GM12878 (cell line): ENCODE measurements at regions not wholly inside any gene's neighbourhood (a gene's known extent, or its start where the extent isn't known, plus 50 kb on each side); places are given as distances from the start of the nearest gene placed in this dataset.

Experiments
- BMI1 ChIP-seq: fragments of 450-650 bp; IDR thresholded peaks from 2 replicates; pipeline ENCODE4 v1.6.1; 2016; ENCODE audit warnings: mild to moderate bottlenecking, moderate library complexity, borderline replicate concordance
- CREM ChIP-seq: IDR thresholded peaks from 2 replicates; pipeline ENCODE4 v1.6.1; 2014; ENCODE audit warnings: antibody characterized with exemption, low read depth
- EP300 ChIP-seq, 2 experiments: fragments of 150-350 bp in 1 of 2; IDR thresholded peaks; 2 replicates each; pipeline ENCODE4 v1.6.1; 2011 to 2012; ENCODE audit warnings: low read depth in 2 of 2, low read length in 2 of 2, borderline replicate concordance in 1 of 2, improper control_type of control experiment in 1 of 2, inconsistent platforms in 1 of 2; ENCODE audit not compliant: control insufficient read depth in 1 of 2
- HDGF ChIP-seq: fragments of 450-650 bp; IDR thresholded peaks from 2 replicates; pipeline ENCODE4 v1.6.1; 2016; ENCODE audit warnings: antibody characterized with exemption
- POLR2AphosphoS5 ChIP-seq: IDR thresholded peaks from 2 replicates; pipeline ENCODE4 v1.6.1; 2011; ENCODE audit warnings: mild to moderate bottlenecking, low read length, inconsistent platforms
- RB1 ChIP-seq: fragments of 450-650 bp; formaldehyde crosslinking; IDR thresholded peaks from 2 replicates; pipeline ENCODE4 v1.6.1; 2017; ENCODE audit warnings: mild to moderate bottlenecking, borderline replicate concordance
- SPI1 ChIP-seq: IDR thresholded peaks from 2 replicates; pipeline ENCODE4 v1.6.1; 2011; ENCODE audit warnings: low read depth, mild to moderate bottlenecking, low read length, moderate library complexity, borderline replicate concordance; ENCODE audit not compliant: insufficient read depth
- YY1 ChIP-seq: IDR thresholded peaks from 2 replicates; pipeline ENCODE4 v1.6.1; 2011; ENCODE audit warnings: low read depth, mild to moderate bottlenecking, low read length
- TF ChIP-seq, protein P1 (sequence below): fragments of 450-650 bp; IDR thresholded peaks from 2 replicates; pipeline ENCODE4 v1.6.1; 2016; ENCODE audit warnings: mild to moderate bottlenecking
- TF ChIP-seq, protein P2 (sequence below), 3 experiments: IDR thresholded peaks in 2 of 3; conservative IDR thresholded peaks in 1 of 3; 2 replicates each; pipeline ENCODE4 v1.5.1; 2011; ENCODE audit warnings: low read depth in 3 of 3, low read length in 3 of 3, mild to moderate bottlenecking in 3 of 3, control low read depth in 2 of 3, moderate library complexity in 2 of 3, inconsistent platforms in 1 of 3, mixed read lengths in 1 of 3; ENCODE audit not compliant: control insufficient read depth in 2 of 3, insufficient read depth in 1 of 3; ENCODE audit errors: extremely low read depth in 1 of 3
- TF ChIP-seq, protein P3 (sequence below): fragments of 450-650 bp; IDR thresholded peaks from 2 replicates; pipeline ENCODE4 v1.6.1; 2016; ENCODE audit warnings: mild to moderate bottlenecking, moderate library complexity, borderline replicate concordance
- TF ChIP-seq, protein P4 (sequence below): IDR thresholded peaks from 2 replicates; pipeline ENCODE4 v1.6.1; 2012; ENCODE audit warnings: improper control_type of control experiment, low read depth, low read length; ENCODE audit not compliant: insufficient replicate concordance
- TF ChIP-seq, protein P5 (sequence below): fragments of 450-650 bp; formaldehyde crosslinking; IDR thresholded peaks from 2 replicates; pipeline ENCODE4 v1.5.0; 2022; ENCODE audit warnings: mild to moderate bottlenecking, missing genetic modification characterization

DNA sequence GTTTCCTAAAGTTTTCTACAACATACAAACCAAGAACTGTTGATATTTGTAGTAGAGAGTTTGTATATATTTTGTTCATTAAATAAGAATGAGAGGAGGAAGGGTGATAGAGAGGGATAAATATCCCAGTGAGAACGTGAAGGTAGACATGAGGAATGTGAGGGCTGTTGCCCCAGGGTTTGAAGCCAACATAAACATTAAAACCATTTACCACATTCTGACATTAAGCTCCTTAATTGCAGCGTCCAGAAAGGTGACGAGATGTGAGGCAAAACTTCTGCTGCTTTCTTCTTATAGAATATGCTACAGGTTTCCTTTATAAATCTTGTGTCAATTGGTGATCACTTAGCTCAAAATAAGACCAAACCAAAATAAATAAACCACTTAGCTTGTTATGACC, 267.8 kb upstream of the CNTN4 start:
- TF ChIP-seq SPI1 (no peak), EP300 (IDR thresholded peaks at IDR 0.05; ENCODE audit: borderline replicate concordance in 1 of 2, control insufficient read depth in 1 of 2, low read depth in 2 of 2, low read length in 2 of 2) (no peak), RB1 (no peak), BMI1 (no peak), POLR2AphosphoS5 (no peak), CREM (no peak), YY1 (no peak), HDGF (no peak)
- TF ChIP-seq, protein P1, sequence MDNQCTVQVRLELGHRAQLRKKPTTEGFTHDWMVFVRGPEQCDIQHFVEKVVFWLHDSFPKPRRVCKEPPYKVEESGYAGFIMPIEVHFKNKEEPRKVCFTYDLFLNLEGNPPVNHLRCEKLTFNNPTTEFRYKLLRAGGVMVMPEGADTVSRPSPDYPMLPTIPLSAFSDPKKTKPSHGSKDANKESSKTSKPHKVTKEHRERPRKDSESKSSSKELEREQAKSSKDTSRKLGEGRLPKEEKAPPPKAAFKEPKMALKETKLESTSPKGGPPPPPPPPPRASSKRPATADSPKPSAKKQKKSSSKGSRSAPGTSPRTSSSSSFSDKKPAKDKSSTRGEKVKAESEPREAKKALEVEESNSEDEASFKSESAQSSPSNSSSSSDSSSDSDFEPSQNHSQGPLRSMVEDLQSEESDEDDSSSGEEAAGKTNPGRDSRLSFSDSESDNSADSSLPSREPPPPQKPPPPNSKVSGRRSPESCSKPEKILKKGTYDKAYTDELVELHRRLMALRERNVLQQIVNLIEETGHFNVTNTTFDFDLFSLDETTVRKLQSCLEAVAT, result no peak
- TF ChIP-seq, protein P2, sequence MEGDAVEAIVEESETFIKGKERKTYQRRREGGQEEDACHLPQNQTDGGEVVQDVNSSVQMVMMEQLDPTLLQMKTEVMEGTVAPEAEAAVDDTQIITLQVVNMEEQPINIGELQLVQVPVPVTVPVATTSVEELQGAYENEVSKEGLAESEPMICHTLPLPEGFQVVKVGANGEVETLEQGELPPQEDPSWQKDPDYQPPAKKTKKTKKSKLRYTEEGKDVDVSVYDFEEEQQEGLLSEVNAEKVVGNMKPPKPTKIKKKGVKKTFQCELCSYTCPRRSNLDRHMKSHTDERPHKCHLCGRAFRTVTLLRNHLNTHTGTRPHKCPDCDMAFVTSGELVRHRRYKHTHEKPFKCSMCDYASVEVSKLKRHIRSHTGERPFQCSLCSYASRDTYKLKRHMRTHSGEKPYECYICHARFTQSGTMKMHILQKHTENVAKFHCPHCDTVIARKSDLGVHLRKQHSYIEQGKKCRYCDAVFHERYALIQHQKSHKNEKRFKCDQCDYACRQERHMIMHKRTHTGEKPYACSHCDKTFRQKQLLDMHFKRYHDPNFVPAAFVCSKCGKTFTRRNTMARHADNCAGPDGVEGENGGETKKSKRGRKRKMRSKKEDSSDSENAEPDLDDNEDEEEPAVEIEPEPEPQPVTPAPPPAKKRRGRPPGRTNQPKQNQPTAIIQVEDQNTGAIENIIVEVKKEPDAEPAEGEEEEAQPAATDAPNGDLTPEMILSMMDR (IDR thresholded peaks at IDR 0.05 in 2 of 3, conservative IDR thresholded peaks at IDR 0.05 in 1 of 3; ENCODE audit: control insufficient read depth in 2 of 3, extremely low read depth in 1 of 3, insufficient read depth in 1 of 3, low read depth in 3 of 3, low read length in 3 of 3), result no peak
- TF ChIP-seq, protein P3, sequence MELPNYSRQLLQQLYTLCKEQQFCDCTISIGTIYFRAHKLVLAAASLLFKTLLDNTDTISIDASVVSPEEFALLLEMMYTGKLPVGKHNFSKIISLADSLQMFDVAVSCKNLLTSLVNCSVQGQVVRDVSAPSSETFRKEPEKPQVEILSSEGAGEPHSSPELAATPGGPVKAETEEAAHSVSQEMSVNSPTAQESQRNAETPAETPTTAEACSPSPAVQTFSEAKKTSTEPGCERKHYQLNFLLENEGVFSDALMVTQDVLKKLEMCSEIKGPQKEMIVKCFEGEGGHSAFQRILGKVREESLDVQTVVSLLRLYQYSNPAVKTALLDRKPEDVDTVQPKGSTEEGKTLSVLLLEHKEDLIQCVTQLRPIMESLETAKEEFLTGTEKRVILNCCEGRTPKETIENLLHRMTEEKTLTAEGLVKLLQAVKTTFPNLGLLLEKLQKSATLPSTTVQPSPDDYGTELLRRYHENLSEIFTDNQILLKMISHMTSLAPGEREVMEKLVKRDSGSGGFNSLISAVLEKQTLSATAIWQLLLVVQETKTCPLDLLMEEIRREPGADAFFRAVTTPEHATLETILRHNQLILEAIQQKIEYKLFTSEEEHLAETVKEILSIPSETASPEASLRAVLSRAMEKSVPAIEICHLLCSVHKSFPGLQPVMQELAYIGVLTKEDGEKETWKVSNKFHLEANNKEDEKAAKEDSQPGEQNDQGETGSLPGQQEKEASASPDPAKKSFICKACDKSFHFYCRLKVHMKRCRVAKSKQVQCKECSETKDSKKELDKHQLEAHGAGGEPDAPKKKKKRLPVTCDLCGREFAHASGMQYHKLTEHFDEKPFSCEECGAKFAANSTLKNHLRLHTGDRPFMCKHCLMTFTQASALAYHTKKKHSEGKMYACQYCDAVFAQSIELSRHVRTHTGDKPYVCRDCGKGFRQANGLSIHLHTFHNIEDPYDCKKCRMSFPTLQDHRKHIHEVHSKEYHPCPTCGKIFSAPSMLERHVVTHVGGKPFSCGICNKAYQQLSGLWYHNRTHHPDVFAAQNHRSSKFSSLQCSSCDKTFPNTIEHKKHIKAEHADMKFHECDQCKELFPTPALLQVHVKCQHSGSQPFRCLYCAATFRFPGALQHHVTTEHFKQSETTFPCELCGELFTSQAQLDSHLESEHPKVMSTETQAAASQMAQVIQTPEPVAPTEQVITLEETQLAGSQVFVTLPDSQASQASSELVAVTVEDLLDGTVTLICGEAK, result no peak
- TF ChIP-seq, protein P4, sequence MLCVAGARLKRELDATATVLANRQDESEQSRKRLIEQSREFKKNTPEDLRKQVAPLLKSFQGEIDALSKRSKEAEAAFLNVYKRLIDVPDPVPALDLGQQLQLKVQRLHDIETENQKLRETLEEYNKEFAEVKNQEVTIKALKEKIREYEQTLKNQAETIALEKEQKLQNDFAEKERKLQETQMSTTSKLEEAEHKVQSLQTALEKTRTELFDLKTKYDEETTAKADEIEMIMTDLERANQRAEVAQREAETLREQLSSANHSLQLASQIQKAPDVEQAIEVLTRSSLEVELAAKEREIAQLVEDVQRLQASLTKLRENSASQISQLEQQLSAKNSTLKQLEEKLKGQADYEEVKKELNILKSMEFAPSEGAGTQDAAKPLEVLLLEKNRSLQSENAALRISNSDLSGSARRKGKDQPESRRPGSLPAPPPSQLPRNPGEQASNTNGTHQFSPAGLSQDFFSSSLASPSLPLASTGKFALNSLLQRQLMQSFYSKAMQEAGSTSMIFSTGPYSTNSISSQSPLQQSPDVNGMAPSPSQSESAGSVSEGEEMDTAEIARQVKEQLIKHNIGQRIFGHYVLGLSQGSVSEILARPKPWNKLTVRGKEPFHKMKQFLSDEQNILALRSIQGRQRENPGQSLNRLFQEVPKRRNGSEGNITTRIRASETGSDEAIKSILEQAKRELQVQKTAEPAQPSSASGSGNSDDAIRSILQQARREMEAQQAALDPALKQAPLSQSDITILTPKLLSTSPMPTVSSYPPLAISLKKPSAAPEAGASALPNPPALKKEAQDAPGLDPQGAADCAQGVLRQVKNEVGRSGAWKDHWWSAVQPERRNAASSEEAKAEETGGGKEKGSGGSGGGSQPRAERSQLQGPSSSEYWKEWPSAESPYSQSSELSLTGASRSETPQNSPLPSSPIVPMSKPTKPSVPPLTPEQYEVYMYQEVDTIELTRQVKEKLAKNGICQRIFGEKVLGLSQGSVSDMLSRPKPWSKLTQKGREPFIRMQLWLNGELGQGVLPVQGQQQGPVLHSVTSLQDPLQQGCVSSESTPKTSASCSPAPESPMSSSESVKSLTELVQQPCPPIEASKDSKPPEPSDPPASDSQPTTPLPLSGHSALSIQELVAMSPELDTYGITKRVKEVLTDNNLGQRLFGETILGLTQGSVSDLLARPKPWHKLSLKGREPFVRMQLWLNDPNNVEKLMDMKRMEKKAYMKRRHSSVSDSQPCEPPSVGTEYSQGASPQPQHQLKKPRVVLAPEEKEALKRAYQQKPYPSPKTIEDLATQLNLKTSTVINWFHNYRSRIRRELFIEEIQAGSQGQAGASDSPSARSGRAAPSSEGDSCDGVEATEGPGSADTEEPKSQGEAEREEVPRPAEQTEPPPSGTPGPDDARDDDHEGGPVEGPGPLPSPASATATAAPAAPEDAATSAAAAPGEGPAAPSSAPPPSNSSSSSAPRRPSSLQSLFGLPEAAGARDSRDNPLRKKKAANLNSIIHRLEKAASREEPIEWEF, result no peak
- TF ChIP-seq, protein P5, sequence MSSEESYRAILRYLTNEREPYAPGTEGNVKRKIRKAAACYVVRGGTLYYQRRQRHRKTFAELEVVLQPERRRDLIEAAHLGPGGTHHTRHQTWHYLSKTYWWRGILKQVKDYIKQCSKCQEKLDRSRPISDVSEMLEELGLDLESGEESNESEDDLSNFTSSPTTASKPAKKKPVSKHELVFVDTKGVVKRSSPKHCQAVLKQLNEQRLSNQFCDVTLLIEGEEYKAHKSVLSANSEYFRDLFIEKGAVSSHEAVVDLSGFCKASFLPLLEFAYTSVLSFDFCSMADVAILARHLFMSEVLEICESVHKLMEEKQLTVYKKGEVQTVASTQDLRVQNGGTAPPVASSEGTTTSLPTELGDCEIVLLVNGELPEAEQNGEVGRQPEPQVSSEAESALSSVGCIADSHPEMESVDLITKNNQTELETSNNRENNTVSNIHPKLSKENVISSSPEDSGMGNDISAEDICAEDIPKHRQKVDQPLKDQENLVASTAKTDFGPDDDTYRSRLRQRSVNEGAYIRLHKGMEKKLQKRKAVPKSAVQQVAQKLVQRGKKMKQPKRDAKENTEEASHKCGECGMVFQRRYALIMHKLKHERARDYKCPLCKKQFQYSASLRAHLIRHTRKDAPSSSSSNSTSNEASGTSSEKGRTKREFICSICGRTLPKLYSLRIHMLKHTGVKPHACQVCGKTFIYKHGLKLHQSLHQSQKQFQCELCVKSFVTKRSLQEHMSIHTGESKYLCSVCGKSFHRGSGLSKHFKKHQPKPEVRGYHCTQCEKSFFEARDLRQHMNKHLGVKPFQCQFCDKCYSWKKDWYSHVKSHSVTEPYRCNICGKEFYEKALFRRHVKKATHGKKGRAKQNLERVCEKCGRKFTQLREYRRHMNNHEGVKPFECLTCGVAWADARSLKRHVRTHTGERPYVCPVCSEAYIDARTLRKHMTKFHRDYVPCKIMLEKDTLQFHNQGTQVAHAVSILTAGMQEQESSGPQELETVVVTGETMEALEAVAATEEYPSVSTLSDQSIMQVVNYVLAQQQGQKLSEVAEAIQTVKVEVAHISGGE, result no peak
